RWPE1 (cell line): ENCODE measurements at regions not wholly inside any gene's neighbourhood (a gene's known extent, or its start where the extent isn't known, plus 50 kb on each side); places are given as distances from the start of the nearest gene placed in this dataset.

Experiments
- CTCF ChIA-PET: fragments of 350-600 bp; sonication (Branson Sonifier 250); formaldehyde crosslinking; extraction: SDS; loops from one replicate; lab custom pipeline; 2021; lab: Yijun Ruan, JAX
- POLR2A ChIA-PET: fragments of 400-600 bp; formaldehyde crosslinking; extraction: SDS; loops from one replicate; lab custom pipeline; 2020; ENCODE audit warnings: antibody characterized with exemption; ENCODE audit not compliant: low non-redundant PET; lab: Yijun Ruan, JAX
- DNase-seq: peaks from one replicate; pipeline ENCODE4 v3.0.0; 2012; ENCODE audit warnings: low spot score
- H3K27ac ChIP-seq: fragments of 450-650 bp; 2 replicates; pipeline ENCODE4 v1.5.1; 2017
- TF ChIP-seq, protein P1 (sequence below): fragments of 450-650 bp; conservative IDR thresholded peaks from 2 replicates; pipeline ENCODE4 v1.5.1; 2017; ENCODE audit warnings: low read depth, mild to moderate bottlenecking

DNA sequence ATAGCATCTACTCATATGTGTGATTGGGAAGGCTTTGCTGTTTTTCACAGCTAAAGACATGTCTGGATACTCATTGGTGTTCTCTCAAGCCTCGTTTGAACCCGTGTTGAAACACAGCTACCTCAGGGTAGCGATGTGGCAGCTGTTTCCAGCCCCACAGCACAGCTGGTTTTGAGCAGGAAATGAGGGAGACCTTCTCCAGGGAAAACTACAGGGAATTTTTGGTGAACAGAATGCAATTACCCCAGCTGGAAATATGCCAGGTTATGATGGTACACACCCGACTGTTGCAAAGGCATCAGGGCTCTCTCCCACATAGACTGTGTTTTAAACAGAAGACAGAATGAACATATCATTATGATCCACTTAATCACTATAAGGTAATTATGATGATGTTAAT is 828.9 kb downstream of the VRK1 start:
- ChIA-PET CTCF (interaction anchor here (0.6 kb wide), 2 partner anchors 307 to 1682 kb away, joined by 3 to 4 read pairs; no protein-coding TSS in a partner anchor), POLR2A (no interaction called here)
- TF ChIP-seq, protein P1, sequence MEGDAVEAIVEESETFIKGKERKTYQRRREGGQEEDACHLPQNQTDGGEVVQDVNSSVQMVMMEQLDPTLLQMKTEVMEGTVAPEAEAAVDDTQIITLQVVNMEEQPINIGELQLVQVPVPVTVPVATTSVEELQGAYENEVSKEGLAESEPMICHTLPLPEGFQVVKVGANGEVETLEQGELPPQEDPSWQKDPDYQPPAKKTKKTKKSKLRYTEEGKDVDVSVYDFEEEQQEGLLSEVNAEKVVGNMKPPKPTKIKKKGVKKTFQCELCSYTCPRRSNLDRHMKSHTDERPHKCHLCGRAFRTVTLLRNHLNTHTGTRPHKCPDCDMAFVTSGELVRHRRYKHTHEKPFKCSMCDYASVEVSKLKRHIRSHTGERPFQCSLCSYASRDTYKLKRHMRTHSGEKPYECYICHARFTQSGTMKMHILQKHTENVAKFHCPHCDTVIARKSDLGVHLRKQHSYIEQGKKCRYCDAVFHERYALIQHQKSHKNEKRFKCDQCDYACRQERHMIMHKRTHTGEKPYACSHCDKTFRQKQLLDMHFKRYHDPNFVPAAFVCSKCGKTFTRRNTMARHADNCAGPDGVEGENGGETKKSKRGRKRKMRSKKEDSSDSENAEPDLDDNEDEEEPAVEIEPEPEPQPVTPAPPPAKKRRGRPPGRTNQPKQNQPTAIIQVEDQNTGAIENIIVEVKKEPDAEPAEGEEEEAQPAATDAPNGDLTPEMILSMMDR: no peak
- DNase-seq: no peak
- no peak overlapping the region for H3K27ac ChIP-seq

DNA sequence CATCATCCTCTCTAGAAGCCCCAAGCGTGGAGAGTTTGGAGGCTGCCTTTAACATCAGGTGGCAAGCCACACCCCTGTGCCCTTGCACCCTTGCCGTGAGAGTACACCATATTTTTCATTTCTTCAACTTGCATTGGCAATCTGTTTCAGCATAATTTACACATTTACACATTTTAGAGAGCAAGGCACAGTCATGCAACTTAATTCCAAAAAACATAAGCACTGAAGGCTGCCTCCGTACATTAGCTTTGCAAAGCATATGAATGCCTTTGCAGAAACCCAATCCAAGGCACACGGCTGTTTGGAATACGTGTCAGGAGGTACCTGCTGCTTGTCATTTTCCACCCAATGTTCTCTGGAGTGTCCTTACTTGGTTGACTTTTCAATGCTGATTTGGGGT is 833.1 kb downstream of the VRK1 start:
- no peak overlapping the region for H3K27ac ChIP-seq
- DNase-seq: no peak
- TF ChIP-seq, protein P1: no peak
- ChIA-PET CTCF (no interaction called here), POLR2A (no interaction called here)

DNA sequence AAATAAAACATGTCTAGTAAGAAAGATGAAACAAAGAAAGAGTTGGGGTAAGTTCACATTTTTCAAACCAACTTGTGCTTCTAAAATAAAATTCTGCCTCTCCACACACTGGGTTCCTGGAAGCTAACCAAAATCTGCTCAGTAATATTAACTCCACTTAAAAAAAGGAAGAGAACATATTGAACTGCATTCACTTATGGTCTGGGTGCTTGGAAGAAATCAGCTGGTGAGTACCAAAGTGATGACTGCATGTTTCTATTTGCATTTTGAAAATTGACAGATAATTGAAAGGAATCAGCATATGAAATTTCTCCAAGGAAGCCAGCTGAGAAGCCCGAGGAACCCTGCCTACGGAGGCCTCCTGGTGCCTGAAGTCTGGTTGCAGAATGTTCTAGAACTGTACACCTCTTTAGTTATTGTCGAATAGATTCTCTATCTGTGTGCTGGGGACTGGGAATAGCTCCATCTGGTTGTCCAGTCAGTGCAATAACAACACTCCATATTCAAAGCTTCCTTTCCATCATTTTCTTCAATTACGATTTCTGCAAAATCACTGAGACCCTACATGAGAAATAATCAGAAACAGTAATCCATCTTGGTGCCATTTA is 836.1 kb downstream of the VRK1 start:
- CTCF ChIA-PET: no interaction called here

DNA sequence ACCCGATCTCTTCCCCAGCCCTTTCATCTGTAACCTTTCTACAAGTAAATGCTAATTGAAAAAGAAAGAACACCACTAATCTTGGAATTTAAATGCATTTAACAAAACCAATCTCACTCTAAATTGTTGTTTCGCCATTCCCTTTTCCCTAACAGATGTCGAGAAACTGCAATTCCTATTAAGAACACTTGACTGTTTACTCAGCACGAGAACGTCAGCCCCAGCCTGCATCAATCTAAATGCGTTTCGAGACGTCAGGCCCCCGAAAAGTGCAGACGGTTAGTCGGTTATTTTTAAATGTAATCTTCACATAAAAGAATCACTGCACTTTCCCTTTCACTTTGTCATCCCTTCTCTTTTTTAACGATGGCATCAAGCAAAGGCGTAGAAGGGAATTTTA is 837.6 kb downstream of the VRK1 start:
- no peak overlapping the region for H3K27ac ChIP-seq
- ChIA-PET POLR2A (no interaction called here), CTCF (interaction anchor here (0.5 to 0.7 kb wide), 2 partner anchors 20 to 265 kb away, joined by 3 to 4 read pairs; no protein-coding TSS in a partner anchor)
- no peak for DNase-seq
- TF ChIP-seq, protein P1: no peak

More for the DNA sequence above, 836.1 kb downstream of the VRK1 start:
- no peak overlapping the region for H3K27ac ChIP-seq
- POLR2A ChIA-PET: no interaction called here
- TF ChIP-seq, protein P1: no peak
- no peak for DNase-seq

DNA sequence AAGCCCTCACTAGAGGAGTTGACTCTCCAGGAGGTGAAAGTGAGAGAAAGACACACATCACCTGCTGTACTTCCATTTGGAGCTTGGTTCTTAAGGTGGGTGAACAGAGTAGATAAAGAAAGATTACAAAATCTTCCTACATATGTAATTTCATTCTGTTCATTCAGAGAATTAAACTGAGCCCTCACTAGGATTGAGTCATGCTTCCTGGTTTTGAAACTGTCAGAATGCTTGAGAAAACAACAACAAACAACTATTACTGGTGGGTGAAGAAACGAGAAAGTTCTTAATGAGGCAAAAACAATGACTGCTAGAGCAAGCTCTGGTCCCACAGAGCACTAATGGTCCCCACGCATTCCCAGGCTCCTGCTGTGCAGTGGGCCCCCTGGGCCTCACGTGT is 841.7 kb downstream of the VRK1 start:
- H3K27ac ChIP-seq: no peak overlapping the region
- TF ChIP-seq, protein P1: no peak
- DNase-seq: no peak
- POLR2A ChIA-PET: no interaction called here
- CTCF ChIA-PET: no interaction called here

DNA sequence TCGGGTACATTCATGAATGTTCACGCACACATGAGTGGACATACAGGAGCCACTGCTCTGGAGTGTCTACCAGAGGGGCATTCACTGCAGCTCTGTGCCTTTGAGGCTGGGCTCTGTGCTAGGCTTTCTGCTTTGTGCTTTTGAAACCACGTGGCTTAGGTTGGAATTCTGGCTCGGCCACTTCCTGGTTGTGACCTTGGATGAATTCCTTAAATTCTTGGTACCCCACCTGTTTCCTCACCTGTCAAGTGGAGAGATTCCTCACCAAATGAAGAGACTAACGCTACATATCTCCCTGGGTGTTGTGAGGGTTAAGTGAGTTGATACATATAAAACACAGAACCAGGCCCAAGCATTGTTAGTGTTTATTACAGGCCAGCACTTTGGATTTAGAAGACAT is 842.8 kb downstream of the VRK1 start:
- TF ChIP-seq, protein P1: no peak
- ChIA-PET CTCF (no interaction called here), POLR2A (no interaction called here)
- DNase-seq: no peak
- H3K27ac ChIP-seq: no peak overlapping the region
